Stimulated activated memory B cell treated with anti-CD40 and anti-IgM and Interleukin-4, amounts not matched to agents 10 μg/mL and 1 μg/mL and 100 μg/mL, for 72 hours (primary cell): ENCODE measurements at regions not wholly inside any gene's neighbourhood (a gene's known extent, or its start where the extent isn't known, plus 50 kb on each side); places are given as distances from the start of the nearest gene placed in this dataset.

Experiments
- ATAC-seq: fragments of 150-1000 bp; cut with Tn5 transposase; 2 replicates; pipeline ENCODE4 v1.10.0; 2021
- H3K27ac Mint-ChIP-seq: one replicate; pipeline ENCODE4 v1.8.0; 2022; ENCODE audit warnings: mild to moderate bottlenecking, mixed read lengths
- H3K27me3 Mint-ChIP-seq: one replicate; pipeline ENCODE4 v1.8.0; 2022; ENCODE audit warnings: mixed read lengths
- H3K36me3 Mint-ChIP-seq: one replicate; pipeline ENCODE4 v1.8.0; 2022; ENCODE audit warnings: mixed read lengths
- H3K4me1 Mint-ChIP-seq: one replicate; pipeline ENCODE4 v1.8.0; 2022; ENCODE audit warnings: mixed read lengths
- H3K4me3 Mint-ChIP-seq: one replicate; pipeline ENCODE4 v1.8.0; 2022; ENCODE audit warnings: mild to moderate bottlenecking, moderate library complexity, mixed read lengths
- H3K9me3 Mint-ChIP-seq: one replicate; pipeline ENCODE4 v1.8.0; 2022; ENCODE audit warnings: mixed read lengths

DNA sequence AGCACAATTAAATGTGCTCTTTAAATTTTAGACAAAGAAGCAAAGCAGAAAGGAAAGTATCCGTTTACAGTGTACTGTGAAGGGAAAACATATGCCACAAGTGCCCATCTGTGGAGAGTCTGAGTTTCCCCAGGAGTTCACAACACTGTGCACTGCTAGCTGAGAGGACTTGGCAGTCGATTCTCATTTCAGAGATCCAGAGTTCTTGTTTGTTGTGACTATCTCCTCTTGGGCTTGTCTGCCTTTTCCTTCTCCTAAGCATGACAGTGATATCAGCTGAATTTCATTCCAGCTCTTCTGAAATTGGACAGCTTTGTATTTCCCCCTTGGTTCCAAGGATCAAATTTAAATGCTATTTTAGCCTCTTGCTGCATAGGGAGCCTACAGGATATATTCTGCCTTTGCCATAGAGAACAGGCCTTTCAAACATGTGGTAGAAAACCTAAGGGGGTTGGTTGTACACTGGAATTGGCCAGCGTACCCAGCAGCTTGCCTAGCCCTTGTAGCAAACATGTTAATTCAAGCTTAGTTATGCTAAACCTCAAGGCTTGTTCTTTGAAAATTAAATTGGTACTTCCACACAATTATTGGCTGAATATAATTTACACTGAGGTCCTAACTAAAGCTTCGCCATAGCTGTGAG is 259.2 kb upstream of the NOVA1 start:
- Mint-ChIP-seq H3K27me3 (no peaks in the 10 kb centered on the region), H3K9me3 (peaks cover 5% of the 10 kb centered on the region), H3K36me3 (no peaks in the 10 kb centered on the region)

DNA sequence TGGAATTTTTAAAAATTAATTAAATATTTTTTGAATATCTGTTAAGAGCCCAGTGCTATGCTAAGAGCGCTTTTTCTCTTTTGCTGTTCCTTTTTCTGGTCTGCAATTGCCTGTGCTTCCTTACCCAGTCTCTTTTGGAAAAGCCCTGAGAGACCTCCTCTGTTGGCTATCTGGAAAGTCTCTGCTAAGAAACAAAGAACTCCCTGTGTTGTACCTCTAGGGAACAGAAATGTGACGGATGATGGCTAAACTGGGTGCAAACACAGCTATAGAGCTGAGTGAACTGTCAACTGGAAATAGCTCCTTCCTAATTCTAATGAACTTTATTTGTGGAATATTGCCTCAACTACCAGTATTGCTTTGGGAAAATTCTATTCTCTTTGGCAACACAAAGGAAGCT is 261.6 kb upstream of the NOVA1 start:
- H3K9me3 Mint-ChIP-seq, result peaks cover 6% of the 10 kb centered on the region
- H3K4me3 Mint-ChIP-seq, result no peak overlapping the region
- no peaks in the 10 kb centered on the region for H3K36me3 Mint-ChIP-seq
- no peaks in the 10 kb centered on the region for H3K4me1 Mint-ChIP-seq
- H3K27ac Mint-ChIP-seq, result no peak overlapping the region
- ATAC-seq, result no peak
- H3K27me3 Mint-ChIP-seq, result no peaks in the 10 kb centered on the region

More for the DNA sequence above, 259.2 kb upstream of the NOVA1 start:
- no peak overlapping the region for H3K4me3 Mint-ChIP-seq
- no peaks in the 10 kb centered on the region for H3K4me1 Mint-ChIP-seq
- no peak overlapping the region for H3K27ac Mint-ChIP-seq
- no peak for ATAC-seq

DNA sequence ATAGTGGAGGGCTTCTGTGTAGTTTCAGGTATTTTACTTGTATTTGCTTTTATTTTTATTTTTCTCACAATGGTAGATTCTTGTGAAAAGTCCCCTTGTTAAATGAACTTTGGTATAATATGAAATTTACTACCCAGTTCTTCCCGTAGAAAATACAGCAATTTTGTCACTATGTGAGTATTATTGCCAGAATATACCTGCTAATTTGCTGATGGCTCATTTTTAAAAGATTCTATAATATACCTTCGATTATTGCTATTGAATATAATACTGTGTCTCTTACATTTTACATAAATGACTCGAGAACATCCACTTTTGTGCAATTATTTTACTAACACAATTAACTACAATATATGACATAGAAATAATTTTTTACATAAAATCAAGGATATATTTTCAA is 262.3 kb upstream of the NOVA1 start:
- Mint-ChIP-seq H3K4me1 (no peaks in the 10 kb centered on the region), H3K4me3 (no peak overlapping the region), H3K27me3 (no peaks in the 10 kb centered on the region), H3K36me3 (no peaks in the 10 kb centered on the region), H3K27ac (no peak overlapping the region), H3K9me3 (peaks cover 6% of the 10 kb centered on the region)
- ATAC-seq, result no peak

DNA sequence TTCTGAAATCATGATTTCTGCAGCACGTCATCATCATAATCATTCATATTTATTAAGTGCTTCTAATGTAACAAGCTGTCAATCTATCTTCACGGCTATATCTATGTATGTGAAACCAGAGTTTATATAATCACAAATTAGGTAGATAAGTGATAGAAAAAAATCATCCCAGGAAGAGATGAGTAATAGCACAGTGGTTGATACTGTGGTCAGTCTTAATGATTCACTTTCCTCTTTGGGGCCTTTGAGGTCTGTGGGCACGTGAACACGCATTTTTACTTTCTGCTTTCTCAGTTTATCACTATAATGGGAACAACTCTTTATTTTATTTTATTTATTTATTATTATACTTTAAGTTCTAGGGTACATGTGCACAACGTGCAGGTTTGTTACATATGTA is 265.9 kb upstream of the NOVA1 start:
- H3K4me3 Mint-ChIP-seq, result no peak overlapping the region
- no peak for ATAC-seq
- H3K27me3 Mint-ChIP-seq, result no peaks in the 10 kb centered on the region
- no peak overlapping the region for H3K27ac Mint-ChIP-seq
- peaks cover 3% of the 10 kb centered on the region for H3K9me3 Mint-ChIP-seq
- no peaks in the 10 kb centered on the region for H3K36me3 Mint-ChIP-seq
- no peaks in the 10 kb centered on the region for H3K4me1 Mint-ChIP-seq

DNA sequence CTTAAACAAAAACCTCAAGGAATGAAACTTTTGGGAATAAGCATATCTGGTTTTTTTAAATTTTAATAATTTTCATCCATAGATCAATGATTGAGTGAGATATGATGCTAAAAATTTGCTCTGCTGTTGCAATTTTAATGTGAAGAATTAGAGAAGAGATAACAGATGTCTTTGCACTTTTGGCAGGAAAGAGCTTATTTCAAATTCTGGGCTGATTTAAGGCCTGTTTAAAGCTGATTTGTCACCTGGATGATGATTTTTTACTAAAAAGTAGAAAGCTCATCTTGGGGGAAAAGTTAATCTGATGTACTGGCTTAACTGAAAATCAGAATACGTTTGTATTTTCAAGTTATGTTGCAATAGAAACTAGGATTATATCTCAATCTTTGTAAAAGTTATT is 268.9 kb upstream of the NOVA1 start:
- Mint-ChIP-seq H3K36me3 (no peaks in the 10 kb centered on the region), H3K27me3 (no peaks in the 10 kb centered on the region), H3K4me3 (no peak overlapping the region), H3K9me3 (peaks cover 3% of the 10 kb centered on the region), H3K27ac (no peak overlapping the region), H3K4me1 (no peaks in the 10 kb centered on the region)
- no peak for ATAC-seq

DNA sequence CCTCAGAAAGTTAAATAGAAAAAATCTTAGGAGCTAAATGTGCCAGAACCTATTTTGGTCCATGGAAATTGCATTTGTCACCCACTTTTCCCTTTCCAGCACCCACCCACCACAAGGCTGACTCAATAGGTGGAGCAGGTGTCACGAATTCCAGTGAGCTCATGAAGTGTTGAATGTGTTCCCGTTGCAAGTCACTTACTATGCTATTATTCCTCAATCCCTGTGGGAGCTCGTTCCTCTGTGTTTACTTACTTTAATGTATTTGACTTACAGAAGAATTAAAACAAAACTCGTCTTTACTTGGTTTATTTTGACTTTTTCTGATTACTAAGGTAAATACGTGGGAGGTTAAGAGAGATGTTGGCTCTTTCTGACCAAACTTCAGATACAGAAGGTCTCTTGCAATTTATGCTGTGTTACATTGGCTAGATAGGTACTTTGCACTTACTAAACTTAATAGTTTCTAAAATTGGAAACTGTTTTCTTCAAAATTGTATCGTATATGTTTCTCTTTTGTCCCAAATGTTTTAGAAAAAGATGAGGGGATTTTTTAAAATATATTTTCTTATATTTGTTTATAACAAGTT is 269.4 kb upstream of the NOVA1 start:
- no peaks in the 10 kb centered on the region for H3K36me3 Mint-ChIP-seq
- no peaks in the 10 kb centered on the region for H3K4me1 Mint-ChIP-seq
- no peak for ATAC-seq
- H3K27me3 Mint-ChIP-seq, result no peaks in the 10 kb centered on the region
- no peak overlapping the region for H3K27ac Mint-ChIP-seq
- peaks cover 3% of the 10 kb centered on the region for H3K9me3 Mint-ChIP-seq
- no peak overlapping the region for H3K4me3 Mint-ChIP-seq

DNA sequence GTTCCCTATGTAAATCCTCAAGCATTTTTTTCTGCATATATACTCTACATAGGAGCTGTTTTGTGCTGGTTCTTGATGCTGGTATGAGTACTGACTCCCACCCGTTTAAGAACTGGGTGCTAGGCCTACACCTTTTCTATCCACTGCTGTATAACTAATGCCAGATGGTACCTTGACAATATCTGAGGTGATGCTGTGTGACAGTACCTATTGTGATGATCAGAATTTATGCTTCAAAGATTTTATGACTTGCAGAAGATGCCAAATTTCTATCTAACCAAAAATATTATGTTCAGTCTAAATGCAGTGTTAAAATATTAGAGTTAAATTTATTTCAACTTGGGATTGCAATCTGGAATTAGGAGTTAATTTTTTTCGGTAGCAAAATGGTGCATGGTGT is 272.3 kb upstream of the NOVA1 start:
- ATAC-seq, result no peak

DNA sequence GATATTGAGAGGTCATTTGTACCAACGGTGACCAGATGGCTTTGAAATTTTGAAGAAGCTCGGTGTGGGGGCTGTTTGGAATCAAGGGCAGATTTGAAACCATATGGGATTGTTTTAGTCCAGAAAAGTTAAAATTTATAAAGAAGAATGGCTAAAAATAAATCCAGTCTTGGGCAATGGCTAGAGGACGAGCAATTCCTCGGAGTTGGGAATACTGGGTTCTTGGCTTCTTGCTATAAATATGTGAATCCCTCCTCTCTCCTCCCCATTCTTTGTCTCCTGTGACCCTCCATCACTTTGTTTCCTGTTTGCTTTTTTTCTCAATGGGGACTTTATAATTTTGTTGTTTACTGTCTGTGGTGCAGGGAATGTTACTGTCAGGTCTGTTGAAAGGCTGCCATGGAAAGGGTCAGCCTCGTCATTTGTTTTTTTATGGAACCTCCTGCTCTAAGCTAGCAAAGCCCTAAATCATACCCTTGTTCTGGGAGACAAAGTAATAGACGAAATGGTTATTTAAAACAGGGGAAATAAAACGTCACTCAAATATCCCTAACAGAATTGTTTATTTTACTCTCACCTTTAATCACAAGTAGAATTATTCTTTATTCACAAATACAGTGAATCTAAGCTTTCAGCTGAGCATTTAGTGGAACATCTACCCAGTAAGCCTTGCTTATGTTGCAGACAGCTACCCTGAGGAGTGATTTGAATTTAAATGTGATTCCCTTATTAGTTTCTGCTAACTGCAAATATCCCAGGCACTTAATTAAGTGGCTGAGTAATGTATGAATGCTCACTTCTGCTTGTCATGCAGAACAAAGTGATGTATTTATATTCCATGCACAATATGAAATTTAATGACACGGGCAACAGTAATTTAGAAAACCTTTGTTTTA is 273.1 kb upstream of the NOVA1 start:
- ATAC-seq, result no peak
- Mint-ChIP-seq H3K9me3 (no peaks in the 10 kb centered on the region), H3K27me3 (no peaks in the 10 kb centered on the region), H3K4me1 (no peaks in the 10 kb centered on the region), H3K4me3 (no peak overlapping the region), H3K27ac (no peak overlapping the region), H3K36me3 (no peaks in the 10 kb centered on the region)

More for the DNA sequence above, 272.3 kb upstream of the NOVA1 start:
- Mint-ChIP-seq H3K4me3 (no peak overlapping the region), H3K4me1 (no peaks in the 10 kb centered on the region), H3K36me3 (no peaks in the 10 kb centered on the region), H3K27ac (no peak overlapping the region), H3K27me3 (no peaks in the 10 kb centered on the region), H3K9me3 (no peaks in the 10 kb centered on the region)

DNA sequence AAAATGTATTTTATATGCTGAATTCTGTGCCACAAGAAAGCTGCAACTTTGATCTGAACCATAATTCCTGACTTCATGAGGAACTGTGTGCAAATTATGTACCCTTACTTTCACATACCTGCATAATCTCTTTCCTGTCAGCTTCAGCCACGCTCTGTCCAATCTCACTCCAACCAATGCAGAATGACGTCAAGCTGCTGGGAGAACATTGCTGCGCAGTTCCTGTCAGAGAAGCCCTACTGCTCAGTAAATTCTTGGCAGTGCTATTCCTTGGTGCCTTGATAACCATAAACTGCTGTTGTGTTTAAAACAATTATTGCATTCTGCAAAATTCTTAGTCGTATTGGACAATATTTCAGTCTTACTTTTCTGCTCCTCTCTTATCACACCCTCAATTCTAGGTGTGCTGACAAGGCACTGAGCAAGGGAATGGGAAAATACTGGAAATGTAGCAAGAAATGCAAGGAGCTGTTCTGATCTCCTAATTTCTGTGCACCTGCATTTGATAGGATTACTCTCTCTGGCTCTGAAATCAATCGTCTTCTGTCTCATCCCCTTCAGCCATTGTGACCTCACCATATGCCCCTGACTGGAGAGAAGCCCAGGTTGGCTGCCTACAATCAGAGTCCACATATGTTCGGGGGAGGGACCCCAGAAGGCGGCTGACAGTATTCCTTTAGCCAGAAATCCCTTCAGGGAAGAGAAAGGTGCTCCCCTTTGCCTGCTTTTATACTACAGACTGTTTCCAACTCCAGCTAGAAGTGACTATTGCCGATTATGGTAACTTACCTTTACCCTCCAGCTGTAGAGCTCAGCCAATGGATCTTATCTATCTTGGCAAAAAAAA is 274.9 kb upstream of the NOVA1 start:
- H3K9me3 Mint-ChIP-seq, result peaks cover 3% of the 10 kb centered on the region
- H3K4me3 Mint-ChIP-seq, result no peak overlapping the region
- no peak for ATAC-seq
- H3K4me1 Mint-ChIP-seq, result no peaks in the 10 kb centered on the region
- no peak overlapping the region for H3K27ac Mint-ChIP-seq
- H3K36me3 Mint-ChIP-seq, result no peaks in the 10 kb centered on the region
- no peaks in the 10 kb centered on the region for H3K27me3 Mint-ChIP-seq

DNA sequence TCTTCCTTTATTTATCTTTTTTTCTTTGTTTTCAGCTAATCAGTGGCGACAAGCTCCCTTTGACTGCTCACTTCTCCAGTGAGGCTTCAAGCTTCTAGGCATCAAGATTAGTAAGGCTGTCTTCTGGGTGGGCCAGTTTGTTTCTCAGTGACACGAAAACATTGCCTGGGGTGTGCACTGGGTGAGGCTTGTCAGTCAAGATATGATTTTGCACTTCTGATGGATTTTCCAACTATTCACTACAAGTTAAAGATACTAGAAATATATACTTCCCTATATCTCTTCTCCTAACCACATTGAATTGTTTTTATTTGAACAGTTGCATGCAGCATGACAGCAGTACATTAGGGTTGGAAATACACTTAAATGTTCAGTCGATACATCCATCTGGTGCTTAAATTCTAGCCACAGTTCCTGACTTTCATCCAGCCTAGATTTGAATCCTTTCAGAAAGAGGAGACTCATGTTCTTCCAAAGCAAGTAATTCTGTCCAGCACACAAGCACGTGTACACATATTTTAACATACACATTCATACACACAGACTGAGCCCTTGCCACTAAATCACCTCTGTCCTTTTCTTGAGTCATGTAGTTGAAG is 275.6 kb upstream of the NOVA1 start:
- Mint-ChIP-seq H3K27me3 (no peaks in the 10 kb centered on the region), H3K9me3 (peaks cover 3% of the 10 kb centered on the region), H3K4me1 (no peaks in the 10 kb centered on the region), H3K36me3 (no peaks in the 10 kb centered on the region), H3K4me3 (no peak overlapping the region), H3K27ac (no peak overlapping the region)
- no peak for ATAC-seq

DNA sequence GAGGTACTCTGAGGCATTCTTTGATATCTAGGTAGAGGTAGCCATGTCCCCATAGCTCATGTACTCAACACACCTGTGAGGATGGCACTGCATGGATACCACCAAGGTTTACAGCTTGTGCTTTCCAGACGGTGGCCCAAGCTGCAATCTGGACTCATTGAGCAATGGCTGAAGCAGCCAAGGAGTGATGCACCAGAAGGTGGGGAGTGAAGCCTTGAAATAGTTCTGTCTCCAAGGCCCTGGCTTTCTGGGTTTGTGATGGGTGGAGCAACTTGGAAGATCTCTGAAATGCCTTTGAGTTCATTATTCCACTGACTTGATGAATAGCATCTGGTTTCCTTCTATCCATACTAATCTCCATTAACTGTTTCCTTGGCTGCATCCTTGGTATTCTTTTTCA is 290.0 kb upstream of the NOVA1 start:
- H3K9me3 Mint-ChIP-seq, result peaks cover 4% of the 10 kb centered on the region
- no peaks in the 10 kb centered on the region for H3K36me3 Mint-ChIP-seq
- H3K4me3 Mint-ChIP-seq, result no peak overlapping the region
- no peaks in the 10 kb centered on the region for H3K27me3 Mint-ChIP-seq
- no peak for ATAC-seq
- H3K27ac Mint-ChIP-seq, result no peak overlapping the region
- H3K4me1 Mint-ChIP-seq, result no peaks in the 10 kb centered on the region

DNA sequence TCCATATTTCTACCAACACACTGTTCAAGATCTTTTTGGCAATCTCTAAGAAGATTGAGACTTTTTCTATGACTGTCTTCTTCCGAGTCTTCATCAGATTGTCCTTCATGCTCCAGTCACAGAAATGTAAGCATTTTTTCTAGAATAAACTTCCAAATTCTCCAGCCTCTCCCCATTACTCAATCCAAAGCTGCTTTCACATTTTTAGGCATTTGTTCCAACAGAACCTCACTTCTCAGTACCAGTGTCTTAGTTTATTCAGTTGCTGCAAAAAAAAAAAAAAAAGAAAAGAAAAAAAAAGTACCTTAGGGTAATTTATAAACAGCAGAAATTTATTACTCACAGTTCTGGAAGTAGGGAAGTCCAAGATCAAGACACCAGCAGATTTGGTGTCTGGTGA is 290.8 kb upstream of the NOVA1 start:
- no peak for ATAC-seq
- Mint-ChIP-seq H3K9me3 (peaks cover 4% of the 10 kb centered on the region), H3K27me3 (no peaks in the 10 kb centered on the region), H3K4me1 (no peaks in the 10 kb centered on the region), H3K27ac (no peak overlapping the region), H3K36me3 (no peaks in the 10 kb centered on the region), H3K4me3 (no peak overlapping the region)

DNA sequence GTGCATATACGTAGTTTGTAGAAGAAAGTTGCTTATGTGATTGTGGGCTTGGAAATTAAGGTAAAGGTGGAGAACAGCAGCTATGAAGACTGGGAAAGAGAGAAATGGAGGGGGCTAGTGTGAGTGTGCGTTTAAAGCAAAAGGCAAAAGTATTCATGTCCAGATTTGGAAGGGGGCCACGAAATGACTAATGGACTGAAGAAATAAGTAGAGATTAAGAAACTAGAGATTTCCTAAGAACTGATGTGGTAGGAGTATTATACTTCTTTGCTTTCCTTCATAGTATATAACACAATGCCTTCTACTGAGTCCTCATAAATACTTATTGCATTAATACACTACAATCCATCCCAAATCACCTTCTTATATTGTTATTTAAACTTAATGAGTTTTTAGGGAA is 298.6 kb upstream of the NOVA1 start:
- no peak overlapping the region for H3K27ac Mint-ChIP-seq
- no peak for ATAC-seq
- H3K4me1 Mint-ChIP-seq, result no peaks in the 10 kb centered on the region

DNA sequence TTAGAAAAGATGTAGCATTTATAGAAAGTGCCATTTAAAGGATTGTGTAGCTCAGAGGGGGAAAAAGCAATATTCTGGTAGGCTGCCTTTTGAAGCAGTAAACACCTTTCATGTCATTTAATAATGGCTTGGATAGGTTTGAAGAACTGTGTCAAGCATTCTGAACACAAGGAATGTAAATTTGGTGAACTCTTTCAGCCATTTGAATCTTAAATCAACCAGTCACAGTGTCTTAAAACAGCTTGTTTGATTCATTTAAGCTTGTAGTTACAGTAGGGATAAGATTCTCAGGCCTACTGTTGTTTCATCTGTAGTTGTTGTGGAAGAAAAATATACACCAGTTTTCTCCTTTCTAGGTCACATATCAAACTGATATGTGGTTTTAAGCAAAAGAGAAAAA is 299.4 kb upstream of the NOVA1 start:
- no peaks in the 10 kb centered on the region for H3K36me3 Mint-ChIP-seq
- no peak overlapping the region for H3K4me3 Mint-ChIP-seq
- H3K4me1 Mint-ChIP-seq, result no peaks in the 10 kb centered on the region
- peaks cover 12% of the 10 kb centered on the region for H3K9me3 Mint-ChIP-seq
- H3K27ac Mint-ChIP-seq, result no peak overlapping the region
- ATAC-seq, result no peak
- no peaks in the 10 kb centered on the region for H3K27me3 Mint-ChIP-seq

More for the DNA sequence above, 298.6 kb upstream of the NOVA1 start:
- Mint-ChIP-seq H3K36me3 (no peaks in the 10 kb centered on the region), H3K27me3 (no peaks in the 10 kb centered on the region), H3K4me3 (no peak overlapping the region), H3K9me3 (peaks cover 12% of the 10 kb centered on the region)

DNA sequence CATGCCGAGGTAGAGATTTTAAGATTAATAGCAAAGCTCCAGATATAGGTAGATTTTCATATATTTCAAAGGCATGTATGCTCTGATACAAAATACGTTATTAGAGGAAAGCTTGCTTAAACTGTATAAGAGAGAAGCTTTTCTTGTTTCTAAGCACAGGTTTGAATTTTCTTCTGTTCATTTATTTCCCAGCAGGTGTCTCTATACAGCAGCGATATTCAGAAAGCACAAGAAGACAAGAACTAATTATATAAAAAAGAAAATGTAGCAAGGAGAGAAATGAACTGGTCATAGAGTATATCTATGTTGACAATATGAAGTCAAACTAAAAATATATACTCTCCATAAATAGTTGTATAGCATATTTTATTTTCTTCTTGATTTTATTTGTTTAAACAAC is 307.4 kb upstream of the NOVA1 start:
- Mint-ChIP-seq H3K36me3 (no peaks in the 10 kb centered on the region), H3K27me3 (no peaks in the 10 kb centered on the region), H3K27ac (no peak overlapping the region), H3K4me1 (no peaks in the 10 kb centered on the region), H3K4me3 (no peak overlapping the region), H3K9me3 (peaks cover 4% of the 10 kb centered on the region)
- ATAC-seq, result no peak
